CD14-positive monocyte (primary cell): ENCODE measurements at regions not wholly inside any gene's neighbourhood (a gene's known extent, or its start where the extent isn't known, plus 50 kb on each side); places are given as distances from the start of the nearest gene placed in this dataset.

Experiments used
- DNase-seq, 3 donors: peaks; one replicate each; pipeline ENCODE4 v3.0.0-alpha.2; 2011 to 2022
- H2AFZ ChIP-seq: 2 replicates; pipeline ENCODE4 v1.6.0; 2012; ENCODE audit warnings: mild to moderate bottlenecking, low read depth, low read length, inconsistent platforms; ENCODE audit not compliant: insufficient read depth, poor library complexity, severe bottlenecking
- H3K27ac ChIP-seq, 2 donors: 1 replicate in 1 of 2; 2 replicates in 1 of 2; pipeline ENCODE4 v1.5.1; 2012 to 2013; ENCODE audit warnings: low read length in 2 of 2, control low read depth in 1 of 2, inconsistent platforms in 1 of 2, low read depth in 1 of 2, mild to moderate bottlenecking in 1 of 2
- H3K27me3 ChIP-seq, 2 donors: one replicate each; pipeline versions ENCODE4 v1.6.0 to v1.6.1; 2011 to 2013; ENCODE audit warnings: low read length in 2 of 2; ENCODE audit not compliant: control insufficient read depth in 2 of 2, insufficient read depth in 2 of 2
- H3K36me3 ChIP-seq, 2 donors: replicated peaks in 1 of 2; 1 replicate in 1 of 2; 2 replicates in 1 of 2; pipeline versions ENCODE4 v1.5.1 to v1.6.1; 2012 to 2013; ENCODE audit warnings: low read length in 2 of 2, control low read depth in 1 of 2, inconsistent platforms in 1 of 2, mild to moderate bottlenecking in 1 of 2; ENCODE audit not compliant: insufficient read depth in 2 of 2, control insufficient read depth in 1 of 2
- H3K4me1 ChIP-seq, 2 donors: 1 replicate in 1 of 2; 2 replicates in 1 of 2; pipeline versions ENCODE4 v1.5.1 to v1.6.1; 2012 to 2013; ENCODE audit warnings: low read length in 2 of 2, control low read depth in 1 of 2, inconsistent platforms in 1 of 2, mild to moderate bottlenecking in 1 of 2, moderate library complexity in 1 of 2; ENCODE audit not compliant: insufficient read depth in 2 of 2, control insufficient read depth in 1 of 2
- H3K4me2 ChIP-seq: replicated peaks from 2 replicates; pipeline ENCODE3; 2012; ENCODE audit warnings: low read length, moderate library complexity, mild to moderate bottlenecking; ENCODE audit not compliant: poor library complexity, severe bottlenecking; ENCODE audit errors: extremely low read depth
- H3K4me3 ChIP-seq, 3 experiments: fragments of 200-600 bp in 1 of 3; sonication (generic) in 1 of 3; replicated peaks in 1 of 3; 1 replicate in 2 of 3; 2 replicates in 1 of 3; pipeline ENCODE4 v1.5.1; 2011 to 2013; ENCODE audit warnings: low read length in 3 of 3, mild to moderate bottlenecking in 3 of 3, control low read depth in 2 of 3, low read depth in 2 of 3, inconsistent platforms in 1 of 3, moderate library complexity in 1 of 3
- H3K79me2 ChIP-seq: 2 replicates; pipeline ENCODE4 v1.6.0; 2012; ENCODE audit warnings: mild to moderate bottlenecking, control low read depth, inconsistent platforms, low read length, moderate library complexity; ENCODE audit not compliant: insufficient read depth
- H3K9ac ChIP-seq: 2 replicates; pipeline ENCODE4 v1.6.0; 2017; ENCODE audit warnings: low read length, mild to moderate bottlenecking; ENCODE audit not compliant: insufficient read depth, poor library complexity, severe bottlenecking
- H3K9me3 ChIP-seq, 2 donors: replicated peaks in 1 of 2; 1 replicate in 1 of 2; 2 replicates in 1 of 2; pipeline versions ENCODE4 v1.5.1 to v1.6.1; 2012 to 2013; ENCODE audit warnings: low read length in 2 of 2, control low read depth in 1 of 2; ENCODE audit not compliant: control insufficient read depth in 1 of 2, insufficient read depth in 1 of 2
- H4K20me1 ChIP-seq: 2 replicates; pipeline ENCODE4 v1.6.0; 2012; ENCODE audit warnings: mild to moderate bottlenecking, low read length, control low read depth, moderate library complexity; ENCODE audit not compliant: insufficient read depth
- H3K27ac Mint-ChIP-seq, 7 donors: one replicate each; pipeline ENCODE4 v1.8.0; 2020; ENCODE audit warnings: mild to moderate bottlenecking in 7 of 7, mixed read lengths in 7 of 7, moderate library complexity in 6 of 7, inconsistent platforms in 2 of 7
- H3K27me3 Mint-ChIP-seq, 3 donors: one replicate each; pipeline ENCODE4 v1.8.0; 2021 to 2022; ENCODE audit warnings: low read depth in 3 of 3, mild to moderate bottlenecking in 3 of 3, mixed read lengths in 3 of 3, moderate library complexity in 3 of 3, inconsistent platforms in 1 of 3
- H3K36me3 Mint-ChIP-seq, 2 donors: one replicate each; pipeline ENCODE4 v1.8.0; 2020; ENCODE audit warnings: mixed read lengths in 2 of 2, inconsistent platforms in 1 of 2, mild to moderate bottlenecking in 1 of 2
- H3K4me1 Mint-ChIP-seq: one replicate; pipeline ENCODE4 v1.8.0; 2020; ENCODE audit warnings: mild to moderate bottlenecking, mixed read lengths
- H3K4me3 Mint-ChIP-seq, 2 donors: one replicate each; pipeline ENCODE4 v1.8.0; 2020; ENCODE audit warnings: mild to moderate bottlenecking in 2 of 2, mixed read lengths in 2 of 2, moderate library complexity in 1 of 2
- H3K9me3 Mint-ChIP-seq, 7 donors: one replicate each; pipeline ENCODE4 v1.8.0; 2020 to 2022; ENCODE audit warnings: mixed read lengths in 7 of 7, mild to moderate bottlenecking in 6 of 7, moderate library complexity in 6 of 7, inconsistent platforms in 2 of 7
- WGBS: methylation state at CpG from one replicate; pipeline ENCODE4 v1.1.5; 2013; ENCODE audit warnings: missing lambda C conversion rate; ENCODE audit not compliant: insufficient coverage; 5-methylcytosine and 5-hydroxymethylcytosine counted together
- intact Hi-C, 2 donors: fragments of 100-400 bp; cut with micrococcal nuclease; formaldehyde crosslinking; loops; one replicate each; pipeline versions ENCODE4 v1.15.0 to v1.15.1; 2023
- TF ChIP-seq, protein P1 (sequence below): fragments of 200-600 bp; IDR thresholded peaks from one replicate; pipeline ENCODE4 v1.8.0; 2022; ENCODE audit warnings: antibody characterized with exemption, mild to moderate bottlenecking

DNA sequence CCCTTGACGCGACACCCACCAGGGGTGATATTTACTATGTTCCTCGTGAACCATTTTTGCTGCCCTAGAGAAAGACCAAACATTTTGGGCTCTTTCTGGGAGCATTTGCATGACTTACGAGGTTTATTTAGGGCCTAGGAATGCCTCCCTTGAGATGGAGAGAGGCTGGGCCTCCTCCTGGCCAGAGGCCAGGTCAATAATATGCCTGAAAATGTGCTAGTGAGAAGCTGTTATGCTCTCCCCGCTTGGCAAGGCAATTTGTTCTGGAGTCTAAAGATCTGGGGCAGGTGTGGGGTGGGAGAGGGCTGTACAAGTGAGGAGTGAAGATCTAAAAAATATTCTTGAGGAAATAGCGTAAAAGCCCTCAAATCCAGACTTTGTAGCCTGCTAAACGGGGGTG is 587.3 kb upstream of the CDH5 start:
- no peaks in the 10 kb centered on the region for H3K36me3 ChIP-seq
- WGBS, result 93% methylated on average over 6 of the region's 7 CpGs
- H3K36me3 Mint-ChIP-seq, result no peaks in the 10 kb centered on the region
- H3K4me1 ChIP-seq, result no peaks in the 10 kb centered on the region
- no peak overlapping the region for H3K27ac ChIP-seq
- H3K4me1 Mint-ChIP-seq, result no peaks in the 10 kb centered on the region
- H3K27me3 ChIP-seq, result no peaks in the 10 kb centered on the region
- H3K9me3 ChIP-seq, result no peaks in the 10 kb centered on the region
- peaks cover 0 to 7% (median 3%) of the 10 kb centered on the region in 7 donors for H3K9me3 Mint-ChIP-seq
- no peaks in the 10 kb centered on the region for H4K20me1 ChIP-seq
- H3K79me2 ChIP-seq, result no peaks in the 10 kb centered on the region
- H3K27me3 Mint-ChIP-seq, result peaks cover 2 to 3% (median 3%) of the 10 kb centered on the region in 3 donors
- no peak overlapping the region for H3K4me2 ChIP-seq
- no peak overlapping the region for H3K27ac Mint-ChIP-seq
- H3K9ac ChIP-seq, result no peak overlapping the region
- H3K4me3 ChIP-seq, result no peak overlapping the region
- H2AFZ ChIP-seq, result no peak overlapping the region
- TF ChIP-seq, protein P1, sequence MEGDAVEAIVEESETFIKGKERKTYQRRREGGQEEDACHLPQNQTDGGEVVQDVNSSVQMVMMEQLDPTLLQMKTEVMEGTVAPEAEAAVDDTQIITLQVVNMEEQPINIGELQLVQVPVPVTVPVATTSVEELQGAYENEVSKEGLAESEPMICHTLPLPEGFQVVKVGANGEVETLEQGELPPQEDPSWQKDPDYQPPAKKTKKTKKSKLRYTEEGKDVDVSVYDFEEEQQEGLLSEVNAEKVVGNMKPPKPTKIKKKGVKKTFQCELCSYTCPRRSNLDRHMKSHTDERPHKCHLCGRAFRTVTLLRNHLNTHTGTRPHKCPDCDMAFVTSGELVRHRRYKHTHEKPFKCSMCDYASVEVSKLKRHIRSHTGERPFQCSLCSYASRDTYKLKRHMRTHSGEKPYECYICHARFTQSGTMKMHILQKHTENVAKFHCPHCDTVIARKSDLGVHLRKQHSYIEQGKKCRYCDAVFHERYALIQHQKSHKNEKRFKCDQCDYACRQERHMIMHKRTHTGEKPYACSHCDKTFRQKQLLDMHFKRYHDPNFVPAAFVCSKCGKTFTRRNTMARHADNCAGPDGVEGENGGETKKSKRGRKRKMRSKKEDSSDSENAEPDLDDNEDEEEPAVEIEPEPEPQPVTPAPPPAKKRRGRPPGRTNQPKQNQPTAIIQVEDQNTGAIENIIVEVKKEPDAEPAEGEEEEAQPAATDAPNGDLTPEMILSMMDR, result no peak
- DNase-seq, result no peak
- intact Hi-C loops, result no loop called here
- H3K4me3 Mint-ChIP-seq, result no peak overlapping the region

- no peak overlapping the region for H3K4me3 Mint-ChIP-seq
- no peak overlapping the region for H3K4me2 ChIP-seq
- H3K27me3 ChIP-seq, result no peaks in the 10 kb centered on the region
- no peaks in the 10 kb centered on the region for H3K9me3 ChIP-seq
- H3K4me1 Mint-ChIP-seq, result no peaks in the 10 kb centered on the region
- H3K36me3 ChIP-seq, result no peaks in the 10 kb centered on the region
- H3K27ac ChIP-seq, result no peak overlapping the region
- H3K9me3 Mint-ChIP-seq, result peaks cover 0 to 10% (median 4%) of the 10 kb centered on the region in 7 donors
- TF ChIP-seq, protein P1, result no peak
- H2AFZ ChIP-seq, result no peak overlapping the region
- no peak overlapping the region for H3K9ac ChIP-seq
- H3K4me3 ChIP-seq, result no peak overlapping the region
- intact Hi-C loops, result no loop called here
- H4K20me1 ChIP-seq, result no peaks in the 10 kb centered on the region
- no peak for DNase-seq
- H3K79me2 ChIP-seq, result no peaks in the 10 kb centered on the region
- no peak overlapping the region for H3K27ac Mint-ChIP-seq
- WGBS, result 100% methylated on average over 1 of the region's 2 CpGs
- peaks cover 0 to 5% (median 0%) of the 10 kb centered on the region in 3 donors for H3K27me3 Mint-ChIP-seq
- H3K36me3 Mint-ChIP-seq, result no peaks in the 10 kb centered on the region
- H3K4me1 ChIP-seq, result no peaks in the 10 kb centered on the region
These were observed 589.8 kb upstream of the CDH5 start for GRCh38 chr16:65776639-65777183.
